Caco-2 (cell line): ENCODE measurements at regions not wholly inside any gene's neighbourhood (a gene's known extent, or its start where the extent isn't known, plus 50 kb on each side); places are given as distances from the start of the nearest gene placed in this dataset.

Experiments
- BruUV-seq: library from RNA; stranded (reverse); fragments of 400-500 nt; replicated peaks from 2 replicates; lab custom pipeline; 2021; lab: Mats Ljungman, UMichigan
- CTCF ChIA-PET: fragments of 300-600 bp; sonication (Branson Sonifier 250); formaldehyde crosslinking; loops from one replicate; lab custom pipeline; 2022; ENCODE audit warnings: antibody characterized with exemption; lab: Charles Lee
- POLR2A ChIA-PET: fragments of 300-600 bp; sonication (Branson Sonifier 250); formaldehyde crosslinking; loops from one replicate; lab custom pipeline; 2022; ENCODE audit warnings: antibody characterized with exemption; lab: Charles Lee
- DNase-seq, 2 experiments: peaks; one replicate each; pipeline versions ENCODE4 v3.0.0 to v3.0.0-alpha.2; 2020 to 2022
- H3K27me3 ChIP-seq: replicated peaks from 2 replicates; pipeline ENCODE4 v1.6.0; 2011; ENCODE audit warnings: low read length; ENCODE audit not compliant: control insufficient read depth, insufficient read depth
- H3K36me3 ChIP-seq: 2 replicates; pipeline ENCODE4 v1.5.1; 2011; ENCODE audit warnings: low read length; ENCODE audit not compliant: control insufficient read depth, insufficient read depth
- H3K4me1 ChIP-seq: fragments of 250-450 bp; sonication (Bioruptor Pico); 2 replicates; pipeline ENCODE4 v1.5.1; 2020; ENCODE audit warnings: mild to moderate bottlenecking
- H3K4me3 ChIP-seq: 2 replicates; pipeline ENCODE4 v1.5.1; 2011; ENCODE audit warnings: low read depth, mild to moderate bottlenecking, control low read depth, low read length
- H3K9me3 ChIP-seq: fragments of 250-450 bp; sonication (Bioruptor Pico); 2 replicates; pipeline ENCODE4 v1.5.1; 2020; ENCODE audit warnings: mild to moderate bottlenecking, moderate library complexity
- H3K27ac Mint-ChIP-seq: one replicate; pipeline ENCODE4 v1.8.0; 2022; ENCODE audit warnings: mixed read lengths; ENCODE audit not compliant: unreplicated experiment
- H3K27me3 Mint-ChIP-seq: one replicate; pipeline ENCODE4 v1.8.0; 2022; ENCODE audit warnings: mixed read lengths; ENCODE audit not compliant: insufficient read depth, unreplicated experiment
- H3K36me3 Mint-ChIP-seq: one replicate; pipeline ENCODE4 v1.8.0; 2022; ENCODE audit warnings: mild to moderate bottlenecking, mixed read lengths; ENCODE audit not compliant: insufficient read depth, unreplicated experiment
- H3K4me1 Mint-ChIP-seq: one replicate; pipeline ENCODE4 v1.8.0; 2022; ENCODE audit warnings: low read depth, mixed read lengths; ENCODE audit not compliant: unreplicated experiment
- H3K4me3 Mint-ChIP-seq: one replicate; pipeline ENCODE4 v1.8.0; 2022; ENCODE audit warnings: mild to moderate bottlenecking, moderate library complexity, mixed read lengths; ENCODE audit not compliant: unreplicated experiment
- H3K9me3 Mint-ChIP-seq: one replicate; pipeline ENCODE4 v1.8.0; 2022; ENCODE audit warnings: mixed read lengths; ENCODE audit not compliant: unreplicated experiment
- CTCF ChIP-seq, 2 experiments: fragments of 200-600 bp in 1 of 2; IDR thresholded peaks; 1 replicate in 1 of 2; 2 replicates in 1 of 2; pipeline versions ENCODE4 v1.5.1 to v1.8.0; 2011 to 2022; ENCODE audit warnings: antibody characterized with exemption in 1 of 2, control low read depth in 1 of 2, inconsistent platforms in 1 of 2, low read depth in 1 of 2, low read length in 1 of 2, mild to moderate bottlenecking in 1 of 2, moderate library complexity in 1 of 2; ENCODE audit not compliant: insufficient read depth in 1 of 2, severe bottlenecking in 1 of 2, unreplicated experiment in 1 of 2
- intact Hi-C: fragments of 100-400 bp; cut with micrococcal nuclease; formaldehyde crosslinking; loops from one replicate; pipeline ENCODE4 v1.10.0; 2022; ENCODE audit not compliant: unreplicated experiment

- no peaks in the 10 kb centered on the region for H3K9me3 ChIP-seq
- DNase-seq, result no peak
- no peaks in the 10 kb centered on the region for H3K36me3 ChIP-seq
- intact Hi-C loops, result no loop called here
- H3K36me3 Mint-ChIP-seq, result no peaks in the 10 kb centered on the region
- no peaks in the 10 kb centered on the region for H3K4me1 Mint-ChIP-seq
- no peak overlapping the region for H3K4me3 ChIP-seq
- no peak for TF ChIP-seq CTCF (IDR thresholded peaks at IDR 0.05; ENCODE audit: insufficient read depth in 1 of 2, low read depth in 1 of 2, low read length in 1 of 2, severe bottlenecking in 1 of 2, unreplicated experiment in 1 of 2)
- no peak overlapping the region for H3K4me3 Mint-ChIP-seq
- H3K27me3 Mint-ChIP-seq, result peaks cover 4% of the 10 kb centered on the region
- H3K27ac Mint-ChIP-seq, result no peak overlapping the region
- no TSS peak for BruUV-seq
- H3K27me3 ChIP-seq, result no peaks in the 10 kb centered on the region; the same call in 1 of the 2 replicates
- H3K9me3 Mint-ChIP-seq, result no peaks in the 10 kb centered on the region
- H3K4me1 ChIP-seq, result no peaks in the 10 kb centered on the region
- CTCF ChIA-PET, result no interaction called here
- POLR2A ChIA-PET, result no interaction called here
Observed at GRCh38 chr7:123351516-123352505, 152.0 kb upstream of the SLC13A1 start.

DNA sequence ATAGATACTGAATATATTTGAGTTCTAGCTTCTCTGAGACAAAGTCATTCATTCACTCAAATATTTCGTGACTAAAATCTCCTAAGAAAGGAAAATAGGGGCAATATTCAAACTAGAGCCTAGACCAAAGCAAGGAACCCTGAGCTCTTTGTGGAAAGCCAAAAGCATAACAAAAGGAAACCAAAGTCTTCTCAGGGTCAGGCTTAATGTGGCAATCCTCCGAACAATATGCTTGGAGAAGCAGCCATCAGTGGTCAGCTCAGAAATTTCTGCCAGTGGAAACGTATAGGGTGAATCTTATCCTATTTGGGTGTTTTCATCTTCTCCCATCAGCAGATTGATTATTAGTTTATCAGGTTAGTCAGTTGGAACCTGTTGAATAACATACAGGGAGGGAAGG lies 151.3 kb upstream of the SLC13A1 start:
- H3K9me3 Mint-ChIP-seq, result no peaks in the 10 kb centered on the region
- ChIA-PET CTCF (no interaction called here), POLR2A (no interaction called here)
- no peaks in the 10 kb centered on the region for H3K36me3 ChIP-seq
- H3K9me3 ChIP-seq, result no peaks in the 10 kb centered on the region
- DNase-seq, result no peak
- no peaks in the 10 kb centered on the region for H3K4me1 Mint-ChIP-seq
- no peaks in the 10 kb centered on the region; the same call in 1 of the 2 replicates for H3K27me3 ChIP-seq
- intact Hi-C loops, result no loop called here
- no TSS peak for BruUV-seq
- no peak overlapping the region for H3K4me3 Mint-ChIP-seq
- H3K4me3 ChIP-seq, result no peak overlapping the region
- H3K36me3 Mint-ChIP-seq, result no peaks in the 10 kb centered on the region
- no peak for TF ChIP-seq CTCF (IDR thresholded peaks at IDR 0.05; ENCODE audit: insufficient read depth in 1 of 2, low read depth in 1 of 2, low read length in 1 of 2, severe bottlenecking in 1 of 2, unreplicated experiment in 1 of 2)
- peaks cover 4% of the 10 kb centered on the region for H3K27me3 Mint-ChIP-seq
- H3K4me1 ChIP-seq, result no peaks in the 10 kb centered on the region
- no peak overlapping the region for H3K27ac Mint-ChIP-seq

- H3K27ac Mint-ChIP-seq, result no peak overlapping the region
- Histone ChIP-seq H3K27me3 (no peaks in the 10 kb centered on the region; the same call in 1 of the 2 replicates), H3K36me3 (no peaks in the 10 kb centered on the region), H3K4me3 (no peak overlapping the region), H3K4me1 (no peaks in the 10 kb centered on the region), H3K9me3 (no peaks in the 10 kb centered on the region)
- no peak for DNase-seq
- H3K36me3 Mint-ChIP-seq, result no peaks in the 10 kb centered on the region
- CTCF ChIA-PET, result no interaction called here
- no peaks in the 10 kb centered on the region for H3K9me3 Mint-ChIP-seq
- intact Hi-C loops, result no loop called here
- no peak for TF ChIP-seq CTCF (IDR thresholded peaks at IDR 0.05; ENCODE audit: insufficient read depth in 1 of 2, low read depth in 1 of 2, low read length in 1 of 2, severe bottlenecking in 1 of 2, unreplicated experiment in 1 of 2)
- peaks cover 4% of the 10 kb centered on the region for H3K27me3 Mint-ChIP-seq
- POLR2A ChIA-PET, result no interaction called here
- no TSS peak for BruUV-seq
- H3K4me3 Mint-ChIP-seq, result no peak overlapping the region
- no peaks in the 10 kb centered on the region for H3K4me1 Mint-ChIP-seq
Observed at GRCh38 chr7:123348690-123349089, 148.9 kb upstream of the SLC13A1 start.
